Natural killer cell (primary cell): ENCODE measurements at regions not wholly inside any gene's neighbourhood (a gene's known extent, or its start where the extent isn't known, plus 50 kb on each side); places are given as distances from the start of the nearest gene placed in this dataset.

ENCODE experiments used
- ATAC-seq, 3 donors: fragments of 150-1000 bp in 2 of 3; fragments of 200-7000 bp in 1 of 3; cut with Tn5 transposase; 1 replicate in 1 of 3; 2 replicates in 2 of 3; pipeline ENCODE4 v1.10.0; 2021; ENCODE audit warnings: mild to moderate bottlenecking in 2 of 3, moderate library complexity in 2 of 3
- DNase-seq, 2 donors: peaks; one replicate each; pipeline versions ENCODE4 v3.0.0 to v3.0.0-alpha.2; 2013 to 2021; ENCODE audit warnings: mixed read lengths in 1 of 2
- H3K27ac ChIP-seq: one replicate; pipeline ENCODE4 v1.5.1; 2013; ENCODE audit warnings: mild to moderate bottlenecking, low read length
- H3K27me3 ChIP-seq: one replicate; pipeline ENCODE4 v1.6.1; 2013; ENCODE audit warnings: low read length; ENCODE audit not compliant: control insufficient read depth, insufficient read depth
- H3K36me3 ChIP-seq: one replicate; pipeline ENCODE4 v1.6.1; 2013; ENCODE audit warnings: low read length; ENCODE audit not compliant: control insufficient read depth, insufficient read depth
- H3K4me1 ChIP-seq: one replicate; pipeline ENCODE4 v1.6.1; 2013; ENCODE audit warnings: low read length; ENCODE audit not compliant: control insufficient read depth, insufficient read depth
- H3K4me3 ChIP-seq: one replicate; pipeline ENCODE4 v1.5.1; 2013; ENCODE audit warnings: low read length
- H3K9me3 ChIP-seq: one replicate; pipeline ENCODE4 v1.6.1; 2013; ENCODE audit warnings: low read length; ENCODE audit not compliant: control insufficient read depth, insufficient read depth
- H3K27ac Mint-ChIP-seq, 2 donors: one replicate each; pipeline ENCODE4 v1.8.0; 2022; ENCODE audit warnings: mild to moderate bottlenecking in 2 of 2, mixed read lengths in 2 of 2, moderate library complexity in 1 of 2
- H3K27me3 Mint-ChIP-seq, 2 donors: one replicate each; pipeline ENCODE4 v1.8.0; 2022; ENCODE audit warnings: low read depth in 2 of 2, mixed read lengths in 2 of 2
- H3K36me3 Mint-ChIP-seq: one replicate; pipeline ENCODE4 v1.8.0; 2022; ENCODE audit warnings: mixed read lengths
- H3K4me1 Mint-ChIP-seq, 2 donors: one replicate each; pipeline ENCODE4 v1.8.0; 2022; ENCODE audit warnings: mixed read lengths in 2 of 2
- H3K4me3 Mint-ChIP-seq: one replicate; pipeline ENCODE4 v1.8.0; 2022; ENCODE audit warnings: mild to moderate bottlenecking, moderate library complexity, mixed read lengths
- H3K9me3 Mint-ChIP-seq, 2 donors: one replicate each; pipeline ENCODE4 v1.8.0; 2022; ENCODE audit warnings: mixed read lengths in 2 of 2
- CTCF ChIP-seq: fragments of 200-600 bp; IDR thresholded peaks from one replicate; pipeline ENCODE4 v1.8.0; 2022; ENCODE audit warnings: antibody characterized with exemption
- WGBS: methylation state at CpG from one replicate; pipeline ENCODE4 v1.1.7; 2013; ENCODE audit warnings: missing lambda C conversion rate; ENCODE audit not compliant: insufficient coverage; 5-methylcytosine and 5-hydroxymethylcytosine counted together
- intact Hi-C: fragments of 100-400 bp; cut with micrococcal nuclease; formaldehyde crosslinking; loops from one replicate; pipeline ENCODE4 v1.14.2; 2022

GRCh38 chr2:183459466-183459865 lies 335.2 kb downstream of the NUP35 start:
- no peaks in the 10 kb centered on the region for H3K27me3 Mint-ChIP-seq
- DNase-seq (no peak), ATAC-seq (no peak)
- no peaks in the 10 kb centered on the region for H3K4me1 Mint-ChIP-seq
- no peaks in the 10 kb centered on the region for H3K4me1 ChIP-seq
- no peak overlapping the region for H3K27ac Mint-ChIP-seq
- 78% methylated on average over 3 of the region's 4 CpGs for WGBS
- intact Hi-C loops: no loop called here
- no peak overlapping the region for H3K4me3 ChIP-seq
- H3K27me3 ChIP-seq: no peaks in the 10 kb centered on the region
- H3K9me3 Mint-ChIP-seq: peaks cover 21 to 22% of the 10 kb centered on the region in 2 donors
- no peak for TF ChIP-seq CTCF
- H3K36me3 ChIP-seq: no peaks in the 10 kb centered on the region
- peaks cover 6% of the 10 kb centered on the region for H3K9me3 ChIP-seq
- no peak overlapping the region for H3K27ac ChIP-seq
- H3K4me3 Mint-ChIP-seq: no peak overlapping the region
- H3K36me3 Mint-ChIP-seq: no peaks in the 10 kb centered on the region

GRCh38 chr2:183463821-183464220 lies 339.6 kb downstream of the NUP35 start:
- Histone ChIP-seq H3K36me3 (no peaks in the 10 kb centered on the region), H3K27ac (no peak overlapping the region), H3K27me3 (no peaks in the 10 kb centered on the region), H3K9me3 (no peaks in the 10 kb centered on the region), H3K4me3 (no peak overlapping the region), H3K4me1 (no peaks in the 10 kb centered on the region)
- DNase-seq (no peak), ATAC-seq (no peak)
- Mint-ChIP-seq H3K4me1 (no peaks in the 10 kb centered on the region), H3K36me3 (no peaks in the 10 kb centered on the region), H3K9me3 (peaks cover 12 to 16% of the 10 kb centered on the region in 2 donors), H3K27me3 (no peaks in the 10 kb centered on the region), H3K27ac (no peak overlapping the region), H3K4me3 (no peak overlapping the region)
- no peak for TF ChIP-seq CTCF
- WGBS: no CpG with 5 or more reads among the region's 1 CpG
- intact Hi-C loops: no loop called here

- H3K27ac ChIP-seq: no peak overlapping the region
- Mint-ChIP-seq H3K4me1 (no peaks in the 10 kb centered on the region), H3K36me3 (no peaks in the 10 kb centered on the region), H3K4me3 (no peak overlapping the region), H3K27me3 (no peaks in the 10 kb centered on the region), H3K9me3 (peaks cover 18 to 20% of the 10 kb centered on the region in 2 donors), H3K27ac (no peak overlapping the region)
- no peaks in the 10 kb centered on the region for H3K9me3 ChIP-seq
- no peaks in the 10 kb centered on the region for H3K4me1 ChIP-seq
- ATAC-seq (no peak), DNase-seq (no peak)
- intact Hi-C loops: no loop called here
- H3K36me3 ChIP-seq: no peaks in the 10 kb centered on the region
- H3K27me3 ChIP-seq: no peaks in the 10 kb centered on the region
- TF ChIP-seq CTCF: no peak
- no peak overlapping the region for H3K4me3 ChIP-seq
Observed at GRCh38 chr2:183465048-183465447, 340.8 kb downstream of the NUP35 start.

DNA sequence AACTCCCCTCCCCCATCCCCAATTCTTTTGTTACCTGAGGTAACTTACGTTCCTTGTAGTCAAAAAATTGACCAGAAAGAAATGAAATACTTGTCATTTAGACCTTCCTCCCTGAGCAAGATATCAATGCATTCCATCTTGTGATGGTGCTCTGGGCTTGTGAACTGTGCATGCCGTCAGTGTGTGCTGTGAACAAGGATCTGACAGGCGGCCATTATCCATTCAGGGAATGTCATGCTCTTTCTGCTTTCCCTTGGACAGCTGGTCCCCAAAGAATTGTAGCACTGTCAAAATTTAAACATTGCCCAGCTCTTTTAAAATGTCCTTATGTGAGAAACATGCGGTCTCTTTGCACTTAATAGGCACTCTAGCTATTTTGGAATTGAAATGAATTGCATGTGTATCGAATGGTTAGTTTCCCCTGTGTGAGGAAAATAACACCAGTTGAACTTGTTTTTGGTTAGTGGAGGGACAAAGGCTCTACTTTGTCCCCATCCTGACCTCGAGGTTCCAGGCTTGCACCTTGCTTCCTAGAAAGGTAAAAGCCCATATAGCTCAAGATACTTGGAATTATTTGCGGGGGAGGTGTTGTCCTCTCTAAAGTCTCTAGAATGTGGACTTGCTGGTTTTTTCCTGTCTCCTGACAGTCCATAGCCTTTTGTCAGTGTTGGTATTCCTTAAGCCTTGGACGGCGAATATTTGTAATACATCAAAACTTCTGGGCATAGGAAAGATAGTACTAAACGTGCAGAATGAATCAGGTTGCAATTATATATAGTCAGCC lies 350.9 kb downstream of the NUP35 start:
- no peaks in the 10 kb centered on the region for H3K4me1 ChIP-seq
- no peak for TF ChIP-seq CTCF
- H3K27ac Mint-ChIP-seq: no peak overlapping the region
- no peaks in the 10 kb centered on the region for H3K27me3 Mint-ChIP-seq
- no peaks in the 10 kb centered on the region for H3K4me1 Mint-ChIP-seq
- no peaks in the 10 kb centered on the region for H3K27me3 ChIP-seq
- intact Hi-C loops: no loop called here
- H3K4me3 ChIP-seq: no peak overlapping the region
- DNase-seq (no peak), ATAC-seq (no peak)
- peaks cover 4% of the 10 kb centered on the region for H3K36me3 Mint-ChIP-seq
- H3K9me3 Mint-ChIP-seq: peaks cover 3 to 4% of the 10 kb centered on the region in 2 donors
- H3K36me3 ChIP-seq: no peaks in the 10 kb centered on the region
- H3K27ac ChIP-seq: no peak overlapping the region
- H3K4me3 Mint-ChIP-seq: no peak overlapping the region
- WGBS: 85% methylated on average over 9 of the region's 10 CpGs
- H3K9me3 ChIP-seq: peaks cover 26% of the 10 kb centered on the region
